ENCODE measurements at regions not wholly inside any gene's neighbourhood (a gene's known extent, or its start where the extent isn't known, plus 50 kb on each side); places are given as distances from the start of the nearest gene placed in this dataset.

- no peaks in the 10 kb centered on the region for H3K4me1 ChIP-seq (ENCODE audit: control insufficient read depth in 1 of 2, insufficient read depth in 2 of 2, low read depth in 1 of 2, low read length in 1 of 2)
- ChIA-PET CTCF (no interaction called here), POLR2A (no interaction called here)
- DNase-seq, result no peak
- H2AFZ ChIP-seq (ENCODE audit: low read depth), result no peak overlapping the region
- H3K79me2 ChIP-seq (ENCODE audit: insufficient read depth), result no peaks in the 10 kb centered on the region
- H3K27ac ChIP-seq (ENCODE audit: low read depth in 2 of 2, low read length in 1 of 2), result no peak overlapping the region
- no peaks in the 10 kb centered on the region for H4K20me1 ChIP-seq (ENCODE audit: insufficient read depth)
- no peaks in the 10 kb centered on the region for H3K9me3 ChIP-seq
- no peak overlapping the region for H3K4me3 ChIP-seq (ENCODE audit: low read depth in 2 of 2, low read length in 1 of 2)
- no peak overlapping the region for H3K4me2 ChIP-seq
- no peak for TF ChIP-seq CHD2 (IDR thresholded peaks at IDR 0.05; ENCODE audit: low read length, partially characterized antibody)
- no peak for TF ChIP-seq RCOR1 (IDR thresholded peaks at IDR 0.05; ENCODE audit: low read length)
- TF ChIP-seq EZH2phosphoT487 (IDR thresholded peaks at IDR 0.05; ENCODE audit: borderline replicate concordance, low read depth), result no peak
- TF ChIP-seq RFX5 (IDR thresholded peaks at IDR 0.05; ENCODE audit: low read length), result no peak
- TF ChIP-seq PBX3 (IDR thresholded peaks at IDR 0.05), result no peak
- TF ChIP-seq GATA2 (CRISPR knock-in tag; IDR thresholded peaks at IDR 0.05), result no peak
- no peak for TF ChIP-seq TEAD4 (IDR thresholded peaks at IDR 0.05; ENCODE audit: borderline replicate concordance, insufficient read depth)
- no peak for TF ChIP-seq IRF3 (IDR thresholded peaks at IDR 0.05; ENCODE audit: low read depth, low read length)
- TF ChIP-seq FOXJ3 (CRISPR knock-in tag; IDR thresholded peaks at IDR 0.05), result no peak
- no peak for TF ChIP-seq EP300 (IDR thresholded peaks at IDR 0.05; ENCODE audit: borderline replicate concordance in 1 of 2, low read depth in 1 of 2, low read length in 1 of 2)
- no peaks in the 10 kb centered on the region for H3K9me2 ChIP-seq
- no peaks in the 10 kb centered on the region for H3F3A ChIP-seq (replicated peaks; ENCODE audit: insufficient read depth)
- no peaks in the 10 kb centered on the region for H3K36me3 ChIP-seq (replicated peaks in 1 of 2; ENCODE audit: control insufficient read depth in 1 of 2, insufficient read depth in 2 of 2, low read length in 1 of 2)
- no peak overlapping the region for H3K9ac ChIP-seq
- no peaks in the 10 kb centered on the region for H3K27me3 ChIP-seq (ENCODE audit: insufficient read depth)
These were observed 1355.7 kb upstream of the FAM98A start for GRCh38 chr2:34954758-34955157.

- no peak overlapping the region for H3K4me2 ChIP-seq
- no peak for TF ChIP-seq EZH2phosphoT487 (IDR thresholded peaks at IDR 0.05; ENCODE audit: borderline replicate concordance, low read depth)
- TF ChIP-seq FOSL2 (IDR thresholded peaks at IDR 0.05; ENCODE audit: borderline replicate concordance, low read depth), result no peak
- TF ChIP-seq NRF1 (IDR thresholded peaks at IDR 0.05; ENCODE audit: low read depth, low read length), result no peak
- no peak for TF ChIP-seq RAD21 (IDR thresholded peaks at IDR 0.05; ENCODE audit: low read length)
- no peak for TF ChIP-seq TCF12 (IDR thresholded peaks at IDR 0.05)
- no peak for TF ChIP-seq RFX5 (IDR thresholded peaks at IDR 0.05; ENCODE audit: low read length)
- no peak for TF ChIP-seq TAF1 (IDR thresholded peaks at IDR 0.05; ENCODE audit: borderline replicate concordance, low read depth, low read length)
- no peaks in the 10 kb centered on the region for H3K79me2 ChIP-seq (ENCODE audit: insufficient read depth)
- H3K36me3 ChIP-seq (replicated peaks in 1 of 2; ENCODE audit: control insufficient read depth in 1 of 2, insufficient read depth in 2 of 2, low read length in 1 of 2), result no peaks in the 10 kb centered on the region
- CTCF ChIA-PET, result no interaction called here
- H3K27ac ChIP-seq (ENCODE audit: low read depth in 2 of 2, low read length in 1 of 2), result no peak overlapping the region
- no peaks in the 10 kb centered on the region for H3F3A ChIP-seq (replicated peaks; ENCODE audit: insufficient read depth)
- no peaks in the 10 kb centered on the region for H3K9me2 ChIP-seq
- H3K9ac ChIP-seq, result no peak overlapping the region
- H3K4me1 ChIP-seq (ENCODE audit: control insufficient read depth in 1 of 2, insufficient read depth in 2 of 2, low read depth in 1 of 2, low read length in 1 of 2), result no peaks in the 10 kb centered on the region
- POLR2A ChIA-PET, result no interaction called here
- no peak for DNase-seq
- H3K4me3 ChIP-seq (ENCODE audit: low read depth in 2 of 2, low read length in 1 of 2), result no peak overlapping the region
- no peaks in the 10 kb centered on the region for H4K20me1 ChIP-seq (ENCODE audit: insufficient read depth)
- H2AFZ ChIP-seq (ENCODE audit: low read depth), result no peak overlapping the region
- peaks cover 5% of the 10 kb centered on the region; the same call in 1 of the 2 replicates for H3K9me3 ChIP-seq
- H3K27me3 ChIP-seq (ENCODE audit: insufficient read depth), result no peaks in the 10 kb centered on the region
- 9% methylated on average over 6 of the region's 6 CpGs for WGBS (ENCODE audit: low lambda C conversion rate)
These were observed 1351.7 kb upstream of the FAM98A start for GRCh38 chr2:34950797-34951196.

Measured in SK-N-SH (cell line).